H9 (cell line): ENCODE measurements at regions not wholly inside any gene's neighbourhood (a gene's known extent, or its start where the extent isn't known, plus 50 kb on each side); places are given as distances from the start of the nearest gene placed in this dataset.

Experiments
- DNase-seq: peaks from one replicate; pipeline ENCODE4 v3.0.0-alpha.2; 2017
- H2AFZ ChIP-seq: one replicate; pipeline ENCODE4 v1.6.1; 2013; ENCODE audit warnings: mild to moderate bottlenecking, low read length, control low read depth, moderate library complexity
- H2AK5ac ChIP-seq: 2 replicates; pipeline ENCODE4 v1.6.1; 2013; ENCODE audit warnings: low read length, control low read depth, mixed read lengths; ENCODE audit not compliant: insufficient read length
- H2BK120ac ChIP-seq: one replicate; pipeline ENCODE4 v1.6.1; 2013; ENCODE audit warnings: low read depth, mild to moderate bottlenecking, low read length, control low read depth, inconsistent platforms; ENCODE audit not compliant: poor library complexity, severe bottlenecking
- H2BK12ac ChIP-seq: 2 replicates; pipeline ENCODE4 v1.6.1; 2013; ENCODE audit warnings: low read length, control low read depth, mixed read lengths, low read depth; ENCODE audit not compliant: insufficient read length
- H2BK15ac ChIP-seq: 2 replicates; pipeline ENCODE4 v1.6.1; 2013; ENCODE audit warnings: low read depth, low read length, control low read depth
- H2BK20ac ChIP-seq: one replicate; pipeline ENCODE4 v1.6.1; 2013; ENCODE audit warnings: low read depth, mild to moderate bottlenecking, low read length, control low read depth, inconsistent platforms; ENCODE audit not compliant: poor library complexity, severe bottlenecking
- H2BK5ac ChIP-seq: 2 replicates; pipeline ENCODE4 v1.6.1; 2013; ENCODE audit warnings: low read length, control low read depth, mixed read lengths; ENCODE audit not compliant: insufficient read length
- H3K14ac ChIP-seq: 2 replicates; pipeline ENCODE4 v1.6.1; 2013; ENCODE audit warnings: low read length, control low read depth; ENCODE audit not compliant: insufficient read depth
- H3K18ac ChIP-seq: 2 replicates; pipeline ENCODE4 v1.6.1; 2013; ENCODE audit warnings: low read depth, mild to moderate bottlenecking, mixed read lengths, low read length, control low read depth; ENCODE audit not compliant: insufficient read length
- H3K23ac ChIP-seq: 2 replicates; pipeline ENCODE4 v1.6.1; 2013; ENCODE audit warnings: low read length, control low read depth, mixed read lengths, low read depth; ENCODE audit not compliant: insufficient read length
- H3K23me2 ChIP-seq: 2 replicates; pipeline ENCODE4 v1.6.1; 2013; ENCODE audit warnings: low read depth, mild to moderate bottlenecking, mixed read lengths, low read length, control low read depth; ENCODE audit not compliant: insufficient read length, poor library complexity, severe bottlenecking
- H3K27ac ChIP-seq: 2 replicates; pipeline ENCODE4 v1.5.1; 2013; ENCODE audit warnings: low read length, control low read depth, mixed read lengths, low read depth; ENCODE audit not compliant: insufficient read length
- H3K27me3 ChIP-seq: 2 replicates; pipeline ENCODE4 v1.6.1; 2013; ENCODE audit warnings: low read length, control low read depth, inconsistent platforms; ENCODE audit not compliant: insufficient read depth
- H3K4ac ChIP-seq: 2 replicates; pipeline ENCODE4 v1.6.1; 2013; ENCODE audit warnings: low read depth, mild to moderate bottlenecking, control low read depth, inconsistent platforms, low read length, moderate library complexity
- H3K4me1 ChIP-seq: 2 replicates; pipeline ENCODE4 v1.6.1; 2013; ENCODE audit warnings: low read length, control low read depth, inconsistent platforms; ENCODE audit not compliant: insufficient read depth
- H3K4me2 ChIP-seq: 2 replicates; pipeline ENCODE4 v1.6.1; 2013; ENCODE audit warnings: low read length, control low read depth, mixed read lengths; ENCODE audit not compliant: insufficient read length, insufficient read depth
- H3K56ac ChIP-seq: 2 replicates; pipeline ENCODE4 v1.6.1; 2013; ENCODE audit warnings: low read depth, mild to moderate bottlenecking, mixed read lengths, low read length, control low read depth; ENCODE audit not compliant: insufficient read length
- H3K79me1 ChIP-seq: 2 replicates; pipeline ENCODE4 v1.6.1; 2013; ENCODE audit warnings: low read depth, mild to moderate bottlenecking, moderate library complexity, low read length, control low read depth, inconsistent platforms; ENCODE audit not compliant: insufficient read depth, poor library complexity, severe bottlenecking
- H3K79me2 ChIP-seq: 2 replicates; pipeline ENCODE4 v1.6.1; 2013; ENCODE audit warnings: low read length, control low read depth, inconsistent platforms; ENCODE audit not compliant: insufficient read depth
- H3K9ac ChIP-seq: 2 replicates; pipeline ENCODE4 v1.6.1; 2013; ENCODE audit warnings: low read length, control low read depth, mixed read lengths; ENCODE audit not compliant: insufficient read length; ENCODE audit errors: extremely low read depth
- H3K9me3 ChIP-seq: one replicate; pipeline ENCODE4 v1.6.1; 2013; ENCODE audit warnings: low read depth, low read length, inconsistent platforms; ENCODE audit not compliant: control insufficient read depth
- H3T11ph ChIP-seq: one replicate; pipeline ENCODE4 v1.6.1; 2013; ENCODE audit warnings: mild to moderate bottlenecking, low read length, control low read depth, inconsistent platforms
- H4K20me1 ChIP-seq: one replicate; pipeline ENCODE4 v1.6.1; 2013; ENCODE audit not compliant: control insufficient read depth, insufficient read length, insufficient read depth
- H4K5ac ChIP-seq: 2 replicates; pipeline ENCODE4 v1.6.1; 2013; ENCODE audit warnings: low read depth, mild to moderate bottlenecking, mixed read lengths, low read length, control low read depth; ENCODE audit not compliant: insufficient read length
- H4K8ac ChIP-seq: replicated peaks from 2 replicates; pipeline ENCODE4 v1.6.1; 2013; ENCODE audit warnings: low read length, control low read depth, mixed read lengths, low read depth; ENCODE audit not compliant: insufficient read length
- H4K91ac ChIP-seq: 2 replicates; pipeline ENCODE4 v1.6.1; 2013; ENCODE audit warnings: low read depth, mild to moderate bottlenecking, moderate library complexity, mixed read lengths, low read length, control low read depth; ENCODE audit not compliant: insufficient read length
- H3K27ac Mint-ChIP-seq, 3 experiments: 2 replicates in 2 of 3; 3 replicates in 1 of 3; pipeline ENCODE4 v1.8.0; 2020 to 2021; ENCODE audit warnings: mixed read lengths in 3 of 3, mild to moderate bottlenecking in 1 of 3, moderate library complexity in 1 of 3
- H3K27me3 Mint-ChIP-seq: 2 replicates; pipeline ENCODE4 v1.8.0; 2021; ENCODE audit warnings: low read depth, mild to moderate bottlenecking, moderate library complexity, mixed read lengths
- H3K36me3 Mint-ChIP-seq, 3 experiments: 2 replicates in 2 of 3; 3 replicates in 1 of 3; pipeline ENCODE4 v1.8.0; 2020 to 2021; ENCODE audit warnings: low read depth in 3 of 3, mixed read lengths in 3 of 3; ENCODE audit not compliant: insufficient read depth in 1 of 3
- H3K4me1 Mint-ChIP-seq, 2 experiments: 2 replicates each; pipeline ENCODE4 v1.8.0; 2020; ENCODE audit warnings: mixed read lengths in 2 of 2
- H3K4me3 Mint-ChIP-seq, 2 experiments: 2 replicates in 1 of 2; 3 replicates in 1 of 2; pipeline ENCODE4 v1.8.0; 2020 to 2021; ENCODE audit warnings: mild to moderate bottlenecking in 2 of 2, mixed read lengths in 2 of 2, moderate library complexity in 1 of 2
- H3K9me3 Mint-ChIP-seq, 2 experiments: 2 replicates in 1 of 2; 3 replicates in 1 of 2; pipeline ENCODE4 v1.8.0; 2020; ENCODE audit warnings: mild to moderate bottlenecking in 2 of 2, mixed read lengths in 2 of 2, moderate library complexity in 1 of 2
- WGBS: extraction: QIAGEN DNeasy Blood & Tissue Kit; methylation state at CpG from one replicate; pipeline ENCODE4 v1.1.7; 2013; ENCODE audit warnings: missing lambda C conversion rate, low lambda C conversion rate, mixed read lengths; ENCODE audit not compliant: insufficient read length; ENCODE audit errors: extremely low coverage; 5-methylcytosine and 5-hydroxymethylcytosine counted together
- TF ChIP-seq, protein P1 (sequence below): fragments of 200-600 bp; sonication (generic); conservative IDR thresholded peaks from 3 replicates; pipeline ENCODE4 v1.8.0; 2021; ENCODE audit warnings: antibody characterized with exemption, mild to moderate bottlenecking

GRCh38 chr1:193807208-193807607 is 620.8 kb upstream of the B3GALT2 start:
- no CpG with 5 or more reads among the region's 2 CpGs for WGBS

More at GRCh38 chr1:193807208-193807607, 620.8 kb upstream of the B3GALT2 start:
- H2AFZ ChIP-seq, result no peak overlapping the region
- H3K4ac ChIP-seq, result no peak overlapping the region
- no peak overlapping the region for H2BK20ac ChIP-seq
- H3T11ph ChIP-seq, result no peak overlapping the region
- no peaks in the 10 kb centered on the region for H4K20me1 ChIP-seq
- no peak overlapping the region for H3K9ac ChIP-seq
- no peaks in the 10 kb centered on the region for H3K27me3 Mint-ChIP-seq
- no peak overlapping the region for H2BK5ac ChIP-seq
- H3K4me3 Mint-ChIP-seq, result no peak overlapping the region
- H3K4me1 Mint-ChIP-seq, result no peaks in the 10 kb centered on the region
- no peak overlapping the region for H4K8ac ChIP-seq
- H3K4me2 ChIP-seq, result no peak overlapping the region
- H3K27ac ChIP-seq, result no peak overlapping the region
- H3K9me3 Mint-ChIP-seq, result no peaks in the 10 kb centered on the region
- no peak overlapping the region for H3K14ac ChIP-seq
- H3K4me1 ChIP-seq, result no peaks in the 10 kb centered on the region
- no peak overlapping the region for H3K56ac ChIP-seq
- no peak overlapping the region for H4K91ac ChIP-seq
- no peak for DNase-seq
- H3K23me2 ChIP-seq, result no peaks in the 10 kb centered on the region
- H2BK12ac ChIP-seq, result no peak overlapping the region
- no peaks in the 10 kb centered on the region for H3K9me3 ChIP-seq
- TF ChIP-seq, protein P1, sequence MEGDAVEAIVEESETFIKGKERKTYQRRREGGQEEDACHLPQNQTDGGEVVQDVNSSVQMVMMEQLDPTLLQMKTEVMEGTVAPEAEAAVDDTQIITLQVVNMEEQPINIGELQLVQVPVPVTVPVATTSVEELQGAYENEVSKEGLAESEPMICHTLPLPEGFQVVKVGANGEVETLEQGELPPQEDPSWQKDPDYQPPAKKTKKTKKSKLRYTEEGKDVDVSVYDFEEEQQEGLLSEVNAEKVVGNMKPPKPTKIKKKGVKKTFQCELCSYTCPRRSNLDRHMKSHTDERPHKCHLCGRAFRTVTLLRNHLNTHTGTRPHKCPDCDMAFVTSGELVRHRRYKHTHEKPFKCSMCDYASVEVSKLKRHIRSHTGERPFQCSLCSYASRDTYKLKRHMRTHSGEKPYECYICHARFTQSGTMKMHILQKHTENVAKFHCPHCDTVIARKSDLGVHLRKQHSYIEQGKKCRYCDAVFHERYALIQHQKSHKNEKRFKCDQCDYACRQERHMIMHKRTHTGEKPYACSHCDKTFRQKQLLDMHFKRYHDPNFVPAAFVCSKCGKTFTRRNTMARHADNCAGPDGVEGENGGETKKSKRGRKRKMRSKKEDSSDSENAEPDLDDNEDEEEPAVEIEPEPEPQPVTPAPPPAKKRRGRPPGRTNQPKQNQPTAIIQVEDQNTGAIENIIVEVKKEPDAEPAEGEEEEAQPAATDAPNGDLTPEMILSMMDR, result no peak
- H3K18ac ChIP-seq, result no peak overlapping the region
- no peaks in the 10 kb centered on the region for H3K27me3 ChIP-seq
- no peaks in the 10 kb centered on the region for H3K36me3 Mint-ChIP-seq
- no peak overlapping the region for H3K27ac Mint-ChIP-seq
- H2BK15ac ChIP-seq, result no peak overlapping the region
- H3K23ac ChIP-seq, result no peak overlapping the region
- H3K79me2 ChIP-seq, result no peaks in the 10 kb centered on the region
- no peaks in the 10 kb centered on the region for H3K79me1 ChIP-seq
- no peak overlapping the region for H2BK120ac ChIP-seq
- no peak overlapping the region for H4K5ac ChIP-seq
- no peak overlapping the region for H2AK5ac ChIP-seq
